ENCODE measurements at regions not wholly inside any gene's neighbourhood (a gene's known extent, or its start where the extent isn't known, plus 50 kb on each side); places are given as distances from the start of the nearest gene placed in this dataset.
"Not testable (repeated sequence)": the region's sequence is repeated elsewhere in the genome, so short reads cannot be mapped to it uniquely, and the experiment has no call there.

GRCh38 chr2:6143812-6144211 is 451.6 kb downstream of the SOX11 start:
- no peak for DNase-seq

- not testable (repeated sequence) for DNase-seq
These were observed 455.0 kb downstream of the SOX11 start for GRCh38 chr2:6147215-6147614.

GRCh38 chr2:6148882-6149281 is 456.7 kb downstream of the SOX11 start:
- no peak for DNase-seq

GRCh38 chr2:6159606-6160005 is 467.4 kb downstream of the SOX11 start:
- DNase-seq: no peak

- no peak for DNase-seq
These were observed 471.7 kb downstream of the SOX11 start for GRCh38 chr2:6163932-6164331.

DNA sequence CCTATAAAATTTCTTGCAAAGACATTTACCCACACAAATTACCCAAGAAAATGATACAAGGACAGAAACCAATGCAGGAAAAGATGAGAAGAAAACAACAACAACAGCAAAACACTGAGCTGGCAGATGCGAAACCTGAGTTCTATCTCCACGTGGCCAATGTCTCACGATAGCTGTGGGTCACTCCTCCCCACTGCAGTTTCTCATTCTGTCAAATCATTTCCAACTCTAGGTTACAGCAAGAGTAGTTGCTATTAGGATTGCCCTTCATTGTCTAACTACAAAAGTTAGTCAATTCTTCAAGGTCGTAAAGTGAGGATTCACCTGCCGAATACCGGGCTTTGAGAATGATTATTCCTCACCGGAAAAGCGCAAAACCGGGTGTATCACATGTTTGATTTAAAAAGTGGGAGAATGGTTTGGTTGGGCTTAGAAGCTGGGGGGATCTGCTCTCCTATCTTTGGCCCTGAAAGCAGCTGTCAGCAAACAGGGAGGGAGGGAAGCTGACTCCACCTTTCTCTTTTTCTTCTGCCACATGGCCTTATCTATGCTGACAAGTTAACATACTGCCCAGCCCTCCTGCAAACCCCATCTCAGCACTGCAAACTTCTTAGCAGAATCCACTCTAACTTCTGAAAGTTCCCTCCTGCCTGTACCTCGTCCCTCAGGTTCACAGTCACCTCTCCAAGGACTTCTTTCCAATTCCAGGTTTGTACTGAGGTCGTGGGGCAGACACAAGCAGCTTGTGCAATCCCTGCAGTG is 473.0 kb downstream of the SOX11 start:
- no peak for DNase-seq

DNA sequence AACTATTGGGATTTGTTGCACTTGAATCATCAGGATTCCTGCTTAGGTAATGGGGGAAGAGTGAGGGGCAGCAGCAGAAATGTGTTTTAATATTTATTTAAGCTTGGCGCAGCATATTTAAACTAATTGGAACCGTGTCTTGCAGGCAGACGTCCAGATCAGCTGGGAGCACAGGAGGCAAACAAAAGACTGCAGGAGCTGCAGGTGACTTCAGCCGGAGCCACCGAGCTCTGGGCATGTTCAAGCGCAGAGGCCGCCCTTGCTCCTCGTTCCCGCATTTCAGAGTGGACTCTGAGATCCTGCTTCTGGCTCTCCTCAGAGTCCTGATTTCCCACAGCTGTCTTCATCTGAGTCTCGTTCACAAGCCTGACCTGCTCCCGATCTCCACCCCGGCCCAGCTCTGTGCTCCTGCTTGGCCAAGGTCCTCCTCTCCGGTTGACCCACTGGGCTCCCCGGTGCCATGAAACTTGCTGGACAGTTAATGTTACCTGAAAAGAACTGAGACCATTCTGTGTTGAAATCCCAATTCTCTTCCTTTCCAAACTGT is 475.5 kb downstream of the SOX11 start:
- no peak for DNase-seq

- DNase-seq: no peak
These were observed 476.3 kb downstream of the SOX11 start for GRCh38 chr2:6168485-6168884.

- DNase-seq: no peak
These were observed 479.1 kb downstream of the SOX11 start for GRCh38 chr2:6171294-6171693.

- no peak for DNase-seq
These were observed 485.6 kb downstream of the SOX11 start for GRCh38 chr2:6177811-6178210.

- DNase-seq: no peak
These were observed 489.3 kb downstream of the SOX11 start for GRCh38 chr2:6181525-6181924.

- DNase-seq: no peak
These were observed 489.7 kb downstream of the SOX11 start for GRCh38 chr2:6181926-6182325.

DNA sequence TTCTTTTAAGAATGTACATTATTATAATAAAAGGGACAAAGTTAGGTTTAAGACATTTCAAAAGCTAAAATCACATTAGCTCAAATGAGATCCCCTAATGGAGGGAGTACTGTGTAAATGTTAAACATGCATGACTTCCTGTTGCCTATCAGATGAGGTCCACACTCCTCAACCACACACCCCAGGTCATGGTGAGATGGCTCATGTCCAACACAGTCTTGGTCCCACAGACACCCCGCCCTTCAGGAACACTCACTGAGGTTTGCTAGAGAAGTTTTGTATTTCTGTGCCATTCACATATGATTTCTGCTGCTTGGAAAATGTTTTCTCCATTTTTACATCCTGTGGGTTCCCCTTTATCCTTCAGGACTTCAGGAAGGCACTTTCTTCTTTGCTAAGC is 491.0 kb downstream of the SOX11 start:
- no peak for DNase-seq

GRCh38 chr2:6184532-6185292 is 492.5 kb downstream of the SOX11 start:
- no peak for DNase-seq

DNA sequence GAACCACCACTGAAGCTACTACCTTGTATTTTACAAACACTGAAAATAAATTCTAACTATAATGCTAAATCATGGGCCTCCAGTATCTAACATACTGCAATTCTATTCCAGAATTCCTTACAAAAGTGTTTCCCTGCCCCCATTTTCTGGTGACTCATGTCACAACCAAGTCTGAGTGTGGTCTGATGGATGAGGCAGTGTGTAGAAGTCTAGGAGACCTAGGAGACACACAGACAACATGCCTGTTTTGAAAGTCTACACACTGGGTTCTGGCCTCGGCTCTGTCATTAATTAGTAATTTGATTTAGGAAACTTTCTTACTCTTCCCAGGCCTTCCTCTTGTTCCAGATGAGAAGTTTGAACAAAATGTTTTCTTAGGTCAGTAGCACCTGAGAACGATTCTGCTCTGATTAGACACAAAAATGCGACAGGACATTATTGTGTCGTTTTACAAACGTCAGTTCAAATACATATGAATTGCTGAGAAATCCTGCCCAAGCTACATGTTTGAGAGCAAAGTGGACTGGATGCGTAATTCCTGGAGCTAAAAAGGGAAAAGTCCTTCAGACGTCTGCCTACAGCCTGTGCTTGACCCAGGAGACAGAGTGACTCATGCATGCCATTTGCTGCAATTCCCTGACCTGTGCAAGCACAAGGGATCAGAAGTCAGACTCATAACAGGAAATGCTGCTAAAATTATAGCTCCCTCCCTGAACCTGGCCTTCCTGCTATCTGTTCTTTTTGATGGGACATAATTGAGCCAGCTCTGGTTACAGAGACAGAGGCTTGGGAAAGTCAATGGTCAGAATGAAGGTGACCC is 494.4 kb downstream of the SOX11 start:
- DNase-seq: no peak

GRCh38 chr2:6196449-6196848 is 504.3 kb downstream of the SOX11 start:
- no peak for DNase-seq

DNA sequence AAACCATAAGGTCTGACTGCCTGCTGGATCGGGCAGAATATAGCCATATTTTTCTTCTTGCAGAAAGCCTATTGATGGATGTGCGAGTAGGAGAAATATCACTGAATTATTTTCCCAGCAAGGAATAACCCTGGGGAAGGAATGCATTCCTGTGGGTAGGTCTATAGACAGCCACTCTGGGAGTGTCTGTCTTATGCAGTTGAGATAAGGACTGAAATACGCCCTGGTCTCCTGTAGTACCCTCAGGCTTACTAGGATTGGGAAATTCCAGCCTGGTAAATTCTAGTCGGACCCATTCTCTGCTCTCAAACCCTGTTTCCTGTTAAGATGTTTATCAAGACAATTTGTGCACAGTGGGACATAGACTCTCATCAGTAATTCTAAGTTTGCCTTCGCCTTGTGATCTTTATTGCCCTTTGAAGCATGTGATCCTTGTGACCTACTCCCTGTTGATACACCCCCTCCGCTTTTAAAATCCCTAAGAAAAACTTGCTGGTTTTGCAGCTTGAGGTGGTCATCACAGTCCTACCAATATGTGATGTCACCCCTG is 506.3 kb downstream of the SOX11 start:
- DNase-seq: not testable (repeated sequence)

GRCh38 chr2:6202756-6203155 is 510.6 kb downstream of the SOX11 start:
- DNase-seq: no peak

DNA sequence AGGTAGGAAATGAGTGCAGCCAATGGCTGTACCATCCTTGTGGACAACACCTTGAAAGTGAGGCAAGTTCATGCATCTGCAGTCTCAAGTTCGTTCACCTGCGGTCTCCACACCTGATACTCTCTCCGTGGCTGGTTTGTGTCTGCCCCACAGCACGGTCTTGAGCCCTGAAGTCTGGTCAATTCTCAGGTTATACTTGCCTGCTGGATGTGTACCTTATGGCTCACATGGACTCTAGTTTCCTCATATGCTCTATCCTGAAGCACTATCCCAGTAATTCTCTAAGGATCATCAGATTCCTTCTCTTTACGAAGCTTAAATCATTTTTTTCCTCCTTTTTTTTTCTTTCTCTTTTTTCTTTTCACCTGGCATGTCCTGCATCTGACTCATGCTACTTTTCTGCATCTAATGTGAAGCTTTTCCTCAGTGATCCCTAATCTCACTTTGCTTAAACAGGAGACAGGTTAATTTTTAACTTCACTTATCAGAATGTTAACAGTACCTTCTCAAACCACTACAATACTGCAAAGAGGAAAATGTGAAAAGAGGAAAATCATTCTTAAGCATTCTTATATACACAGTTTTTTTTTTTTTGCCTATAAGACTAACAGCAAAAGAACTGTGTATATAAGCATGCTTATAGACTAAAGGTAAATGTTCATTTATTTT is 511.2 kb downstream of the SOX11 start:
- no peak for DNase-seq

DNA sequence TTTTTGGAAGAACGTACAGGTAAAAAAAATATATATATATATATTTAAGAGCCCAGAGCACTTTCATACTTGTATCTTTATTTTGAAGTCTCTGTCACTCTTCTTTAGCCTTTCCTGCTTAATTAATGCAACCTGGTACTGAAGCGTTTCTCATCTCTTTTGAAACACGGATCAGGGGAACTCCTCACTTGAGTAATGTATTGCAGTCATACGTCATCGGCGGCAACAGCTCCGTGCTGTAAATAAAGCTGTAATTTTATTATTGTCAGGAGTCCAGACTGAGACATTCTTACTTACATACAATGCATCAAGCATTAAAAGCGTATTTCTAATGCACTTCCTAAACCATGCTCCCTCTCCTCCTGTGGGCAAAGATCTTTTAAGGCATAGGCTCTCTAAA is 514.7 kb downstream of the SOX11 start:
- DNase-seq: no peak

- DNase-seq: no peak
These were observed 519.1 kb downstream of the SOX11 start for GRCh38 chr2:6211236-6211635.

DNA sequence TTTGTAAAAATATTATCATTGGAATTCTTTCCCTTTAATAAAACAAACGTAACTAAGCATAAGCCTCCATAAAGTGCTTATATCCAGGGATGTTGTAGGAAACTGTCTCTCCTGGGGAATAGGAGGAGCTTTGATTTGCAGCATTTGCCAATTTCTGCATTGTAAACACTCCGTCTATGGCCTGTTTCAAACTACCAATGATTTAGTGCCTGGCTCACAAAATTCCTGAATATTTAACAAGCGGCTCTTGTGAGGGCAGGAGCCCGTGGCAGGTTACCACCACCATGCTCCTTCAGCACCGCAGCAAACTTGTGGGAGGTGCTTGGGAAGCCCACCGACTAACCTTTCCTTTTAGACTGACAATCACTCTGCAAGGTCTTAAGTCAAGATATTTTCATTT is 520.3 kb downstream of the SOX11 start:
- DNase-seq: no peak
